ENCODE measurements at regions not wholly inside any gene's neighbourhood (a gene's known extent, or its start where the extent isn't known, plus 50 kb on each side); places are given as distances from the start of the nearest gene placed in this dataset.

DNA sequence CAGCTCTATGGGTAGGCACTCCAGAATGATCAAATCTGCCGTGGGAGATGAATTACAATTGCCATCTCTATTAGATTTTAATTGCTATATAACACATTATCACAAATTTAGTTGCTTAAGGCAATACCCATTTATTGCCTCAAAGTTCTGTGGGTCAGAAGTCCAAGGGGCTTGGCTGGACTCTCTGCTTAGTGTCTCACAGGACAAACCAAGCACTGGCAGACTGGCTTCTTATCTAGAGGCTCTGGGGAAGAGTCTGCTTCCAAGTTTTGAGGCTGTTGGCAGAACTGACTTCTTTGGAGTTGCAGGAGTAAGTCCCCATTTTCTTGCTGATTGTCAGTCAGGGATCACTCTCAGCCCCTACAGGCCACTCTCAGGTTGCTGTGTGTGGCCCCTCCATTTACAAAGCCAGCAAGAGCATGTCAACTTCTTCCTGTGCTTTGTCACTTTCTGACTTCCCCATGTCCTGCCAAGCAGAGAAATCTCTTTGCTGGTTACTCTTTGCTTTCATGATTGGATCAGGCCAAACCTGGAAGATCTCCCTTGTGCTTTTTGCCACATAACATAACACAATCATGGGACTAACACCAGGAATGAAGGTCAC is 93.5 kb upstream of the PRICKLE2 start:
- TF ChIP-seq CTCF (IDR thresholded peaks at IDR 0.05) (no peak), EZH2 (IDR thresholded peaks at IDR 0.05) (no peak), EZH2phosphoT487 (IDR thresholded peaks at IDR 0.05) (no peak)
